Vagina (tissue), 2 donors: ENCODE measurements at regions not wholly inside any gene's neighbourhood (a gene's known extent, or its start where the extent isn't known, plus 50 kb on each side); places are given as distances from the start of the nearest gene placed in this dataset.

Experiments
- CTCF ChIP-seq, 3 experiments: fragments of 450-650 bp in 2 of 3; fragments of 200-600 bp in 1 of 3; sonication (generic) in 1 of 3; IDR thresholded peaks; one replicate each; pipeline ENCODE4 v1.5.1; 2017 to 2019; ENCODE audit warnings: antibody characterized with exemption in 3 of 3, mild to moderate bottlenecking in 2 of 3, moderate library complexity in 2 of 3
- POLR2A ChIP-seq, 2 donors: fragments of 450-650 bp; IDR thresholded peaks; one replicate each; pipeline ENCODE4 v1.6.1; 2017; ENCODE audit warnings: antibody characterized with exemption in 2 of 2, mild to moderate bottlenecking in 2 of 2, moderate library complexity in 2 of 2
- POLR2AphosphoS5 ChIP-seq, 2 donors: sonication (generic); formaldehyde crosslinking; IDR thresholded peaks; one replicate each; pipeline ENCODE4 v1.9.0; 2017; ENCODE audit warnings: antibody characterized with exemption in 2 of 2, mild to moderate bottlenecking in 2 of 2, low read depth in 1 of 2; ENCODE audit not compliant: insufficient read depth in 1 of 2

DNA sequence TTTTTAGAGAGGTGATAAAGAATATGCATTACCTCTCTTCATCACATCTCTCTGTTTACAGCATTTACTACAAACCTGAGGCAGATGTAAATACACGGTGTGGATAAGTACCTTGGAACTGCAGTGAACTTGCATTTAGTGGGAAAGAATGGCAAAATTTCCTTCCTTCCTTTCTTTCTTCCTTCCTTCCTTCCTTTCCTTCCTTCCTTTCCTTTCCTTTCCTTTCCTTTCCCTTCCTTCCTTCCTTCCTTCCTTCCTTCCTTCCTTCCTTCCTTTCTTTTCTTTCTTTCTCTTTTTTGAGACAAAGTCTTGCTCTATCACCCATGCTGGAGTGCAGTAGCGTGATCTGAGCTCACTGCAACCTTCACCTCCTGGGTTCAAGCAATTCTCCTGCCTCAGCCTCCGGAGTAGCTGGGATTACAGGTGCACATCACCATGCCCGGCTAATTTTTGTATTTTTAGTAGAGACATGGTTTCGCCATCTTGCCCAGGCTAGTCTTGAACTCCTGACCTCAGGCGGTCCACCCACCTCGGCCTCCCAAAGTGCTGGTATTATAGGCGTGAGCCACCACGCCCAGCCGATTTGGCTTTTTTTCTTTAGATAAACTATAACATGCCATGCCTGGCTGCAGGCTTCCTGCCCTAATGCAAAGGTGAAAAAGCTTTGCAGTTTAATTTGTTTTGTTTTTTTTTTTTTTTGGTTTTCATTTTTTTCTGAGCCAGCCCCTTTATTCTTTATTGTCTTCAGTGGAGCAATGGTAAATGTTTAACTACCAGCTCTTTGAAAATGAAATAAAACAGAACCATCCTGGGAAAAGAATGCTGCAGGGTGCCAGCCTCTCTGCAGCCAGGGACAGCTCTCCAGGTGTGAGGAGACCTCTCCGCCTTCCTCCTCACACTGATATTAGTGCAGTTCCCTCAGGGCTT, 64.2 kb upstream of the NEDD9 start:
- TF ChIP-seq POLR2A (IDR thresholded peaks at IDR 0.05): no peak
- TF ChIP-seq POLR2AphosphoS5 (IDR thresholded peaks at IDR 0.05; ENCODE audit: insufficient read depth in 1 of 2, low read depth in 1 of 2): no peak
- TF ChIP-seq CTCF (IDR thresholded peaks at IDR 0.05): no peak
